Effector memory CD8-positive, alpha-beta T cell (primary cell): ENCODE measurements at regions not wholly inside any gene's neighbourhood (a gene's known extent, or its start where the extent isn't known, plus 50 kb on each side); places are given as distances from the start of the nearest gene placed in this dataset.

Experiments
- ATAC-seq: fragments of 150-1000 bp; cut with Tn5 transposase; replicated peaks from 2 replicates; pipeline ENCODE4 v1.10.0; 2021; ENCODE audit warnings: mild to moderate bottlenecking, moderate library complexity
- DNase-seq, 3 experiments: peaks; one replicate each; pipeline ENCODE4 v3.0.0; 2021
- H3K27ac Mint-ChIP-seq, 2 donors: one replicate each; pipeline ENCODE4 v1.8.0; 2022; ENCODE audit warnings: mild to moderate bottlenecking in 2 of 2, mixed read lengths in 2 of 2, moderate library complexity in 2 of 2
- H3K27me3 Mint-ChIP-seq, 2 donors: one replicate each; pipeline ENCODE4 v1.8.0; 2022; ENCODE audit warnings: mixed read lengths in 2 of 2
- H3K36me3 Mint-ChIP-seq: one replicate; pipeline ENCODE4 v1.8.0; 2022; ENCODE audit warnings: mild to moderate bottlenecking, moderate library complexity, mixed read lengths; ENCODE audit not compliant: insufficient read depth
- H3K4me1 Mint-ChIP-seq, 2 donors: one replicate each; pipeline ENCODE4 v1.8.0; 2022; ENCODE audit warnings: low read depth in 2 of 2, mixed read lengths in 2 of 2
- H3K4me3 Mint-ChIP-seq, 2 donors: one replicate each; pipeline ENCODE4 v1.8.0; 2022; ENCODE audit warnings: mild to moderate bottlenecking in 2 of 2, mixed read lengths in 2 of 2, moderate library complexity in 2 of 2
- H3K9me3 Mint-ChIP-seq, 2 donors: one replicate each; pipeline ENCODE4 v1.8.0; 2022; ENCODE audit warnings: mixed read lengths in 2 of 2

- Mint-ChIP-seq H3K4me3 (no peak overlapping the region), H3K9me3 (peaks cover under 1 to 6% of the 10 kb centered on the region in 2 donors), H3K27me3 (peaks cover 0 to 7% of the 10 kb centered on the region in 2 donors), H3K4me1 (peaks cover 0 to 6% of the 10 kb centered on the region in 2 donors), H3K27ac (no peak overlapping the region), H3K36me3 (no peaks in the 10 kb centered on the region)
- ATAC-seq: no peak
- no peak for DNase-seq
Observed at GRCh38 chr9:13567833-13568232, 288.3 kb upstream of the MPDZ start.

- Mint-ChIP-seq H3K27ac (no peak overlapping the region), H3K9me3 (peaks cover 0 to 6% of the 10 kb centered on the region in 2 donors), H3K4me3 (no peak overlapping the region), H3K4me1 (no peaks in the 10 kb centered on the region), H3K27me3 (no peaks in the 10 kb centered on the region), H3K36me3 (no peaks in the 10 kb centered on the region)
- no peak for DNase-seq
- ATAC-seq: no peak
Observed at GRCh38 chr9:13557746-13558145, 278.3 kb upstream of the MPDZ start.

- Mint-ChIP-seq H3K36me3 (no peaks in the 10 kb centered on the region), H3K9me3 (no peaks in the 10 kb centered on the region), H3K4me1 (no peaks in the 10 kb centered on the region), H3K27me3 (no peaks in the 10 kb centered on the region), H3K27ac (no peak overlapping the region), H3K4me3 (no peak overlapping the region)
- DNase-seq: no peak
- ATAC-seq: no peak
Observed at GRCh38 chr9:13556656-13557055, 277.2 kb upstream of the MPDZ start.

- H3K4me1 Mint-ChIP-seq: no peaks in the 10 kb centered on the region
- H3K27me3 Mint-ChIP-seq: no peaks in the 10 kb centered on the region
- ATAC-seq: no peak
- H3K9me3 Mint-ChIP-seq: peaks cover 2 to 3% of the 10 kb centered on the region in 2 donors
- no peaks in the 10 kb centered on the region for H3K36me3 Mint-ChIP-seq
- DNase-seq: no peak
- no peak overlapping the region for H3K27ac Mint-ChIP-seq
- no peak overlapping the region for H3K4me3 Mint-ChIP-seq
Observed at GRCh38 chr9:13555989-13556500, 276.6 kb upstream of the MPDZ start.

GRCh38 chr9:13555516-13555915 is 276.0 kb upstream of the MPDZ start:
- H3K4me3 Mint-ChIP-seq: no peak overlapping the region
- H3K27me3 Mint-ChIP-seq: no peaks in the 10 kb centered on the region
- no peak overlapping the region for H3K27ac Mint-ChIP-seq
- no peaks in the 10 kb centered on the region for H3K4me1 Mint-ChIP-seq
- DNase-seq (no peak), ATAC-seq (no peak)
- H3K36me3 Mint-ChIP-seq: no peaks in the 10 kb centered on the region
- peaks cover 2 to 4% of the 10 kb centered on the region in 2 donors for H3K9me3 Mint-ChIP-seq

GRCh38 chr9:13554626-13555025 is 275.1 kb upstream of the MPDZ start:
- no peak for ATAC-seq
- DNase-seq: no peak
- Mint-ChIP-seq H3K9me3 (peaks cover 2 to 4% of the 10 kb centered on the region in 2 donors), H3K27ac (no peak overlapping the region), H3K27me3 (no peaks in the 10 kb centered on the region), H3K36me3 (no peaks in the 10 kb centered on the region), H3K4me3 (no peak overlapping the region), H3K4me1 (no peaks in the 10 kb centered on the region)

- Mint-ChIP-seq H3K27me3 (no peaks in the 10 kb centered on the region), H3K27ac (no peak overlapping the region), H3K4me3 (no peak overlapping the region), H3K4me1 (no peaks in the 10 kb centered on the region), H3K36me3 (no peaks in the 10 kb centered on the region), H3K9me3 (peaks cover 4% of the 10 kb centered on the region in 2 donors)
- DNase-seq (no peak), ATAC-seq (no peak)
Observed at GRCh38 chr9:13552606-13553215, 273.2 kb upstream of the MPDZ start.

- H3K27me3 Mint-ChIP-seq: no peaks in the 10 kb centered on the region
- H3K4me3 Mint-ChIP-seq: no peak overlapping the region
- no peak overlapping the region for H3K27ac Mint-ChIP-seq
- no peaks in the 10 kb centered on the region for H3K4me1 Mint-ChIP-seq
- H3K36me3 Mint-ChIP-seq: no peaks in the 10 kb centered on the region
- peaks cover 4% of the 10 kb centered on the region in 2 donors for H3K9me3 Mint-ChIP-seq
- ATAC-seq (no peak), DNase-seq (no peak)
Observed at GRCh38 chr9:13550519-13550918, 271.0 kb upstream of the MPDZ start.

GRCh38 chr9:13548535-13548934 is 269.0 kb upstream of the MPDZ start:
- no peaks in the 10 kb centered on the region for H3K36me3 Mint-ChIP-seq
- no peak for DNase-seq
- H3K9me3 Mint-ChIP-seq: peaks cover 7 to 12% of the 10 kb centered on the region in 2 donors
- no peaks in the 10 kb centered on the region for H3K27me3 Mint-ChIP-seq
- no peaks in the 10 kb centered on the region for H3K4me1 Mint-ChIP-seq
- no peak overlapping the region for H3K4me3 Mint-ChIP-seq
- no peak overlapping the region for H3K27ac Mint-ChIP-seq
- ATAC-seq: no peak

- H3K27me3 Mint-ChIP-seq: no peaks in the 10 kb centered on the region
- ATAC-seq (no peak), DNase-seq (no peak)
- H3K36me3 Mint-ChIP-seq: no peaks in the 10 kb centered on the region
- H3K4me1 Mint-ChIP-seq: no peaks in the 10 kb centered on the region
- H3K9me3 Mint-ChIP-seq: peaks cover 19 to 40% of the 10 kb centered on the region in 2 donors
- H3K27ac Mint-ChIP-seq: no peak overlapping the region
- no peak overlapping the region for H3K4me3 Mint-ChIP-seq
Observed at GRCh38 chr9:13535141-13535540, 255.6 kb upstream of the MPDZ start.

GRCh38 chr9:13534006-13534405 is 254.5 kb upstream of the MPDZ start:
- DNase-seq: no peak
- Mint-ChIP-seq H3K27ac (no peak overlapping the region), H3K27me3 (no peaks in the 10 kb centered on the region), H3K9me3 (peaks cover 19 to 37% of the 10 kb centered on the region in 2 donors), H3K4me1 (no peaks in the 10 kb centered on the region), H3K4me3 (no peak overlapping the region), H3K36me3 (no peaks in the 10 kb centered on the region)
- no peak for ATAC-seq

GRCh38 chr9:13532407-13532806 is 252.9 kb upstream of the MPDZ start:
- Mint-ChIP-seq H3K36me3 (no peaks in the 10 kb centered on the region), H3K27me3 (no peaks in the 10 kb centered on the region), H3K27ac (no peak overlapping the region), H3K4me1 (no peaks in the 10 kb centered on the region), H3K9me3 (peaks cover 19 to 33% of the 10 kb centered on the region in 2 donors), H3K4me3 (no peak overlapping the region)
- ATAC-seq (no peak), DNase-seq (no peak)

GRCh38 chr9:13529321-13530104 is 250.0 kb upstream of the MPDZ start:
- Mint-ChIP-seq H3K4me1 (no peaks in the 10 kb centered on the region), H3K9me3 (peaks cover 14 to 29% of the 10 kb centered on the region in 2 donors), H3K36me3 (no peaks in the 10 kb centered on the region), H3K27ac (no peak overlapping the region), H3K4me3 (no peak overlapping the region), H3K27me3 (no peaks in the 10 kb centered on the region)
- no peak for DNase-seq
- ATAC-seq: no peak

- Mint-ChIP-seq H3K4me3 (no peak overlapping the region), H3K27ac (no peak overlapping the region), H3K9me3 (peaks cover 0 to 5% of the 10 kb centered on the region in 2 donors), H3K36me3 (no peaks in the 10 kb centered on the region), H3K4me1 (no peaks in the 10 kb centered on the region), H3K27me3 (no peaks in the 10 kb centered on the region)
- no peak for DNase-seq
- no peak for ATAC-seq
Observed at GRCh38 chr9:13524245-13524644, 244.8 kb upstream of the MPDZ start.
